HUDEP-2 (cell line): ENCODE measurements at regions not wholly inside any gene's neighbourhood (a gene's known extent, or its start where the extent isn't known, plus 50 kb on each side); places are given as distances from the start of the nearest gene placed in this dataset.

Experiments
- DNase-seq, 76 experiments: peaks; one replicate each; lab custom pipeline; 2025; ENCODE audit not compliant: unreplicated experiment in 76 of 76; lab: John Stamatoyannopoulos, UW

DNA sequence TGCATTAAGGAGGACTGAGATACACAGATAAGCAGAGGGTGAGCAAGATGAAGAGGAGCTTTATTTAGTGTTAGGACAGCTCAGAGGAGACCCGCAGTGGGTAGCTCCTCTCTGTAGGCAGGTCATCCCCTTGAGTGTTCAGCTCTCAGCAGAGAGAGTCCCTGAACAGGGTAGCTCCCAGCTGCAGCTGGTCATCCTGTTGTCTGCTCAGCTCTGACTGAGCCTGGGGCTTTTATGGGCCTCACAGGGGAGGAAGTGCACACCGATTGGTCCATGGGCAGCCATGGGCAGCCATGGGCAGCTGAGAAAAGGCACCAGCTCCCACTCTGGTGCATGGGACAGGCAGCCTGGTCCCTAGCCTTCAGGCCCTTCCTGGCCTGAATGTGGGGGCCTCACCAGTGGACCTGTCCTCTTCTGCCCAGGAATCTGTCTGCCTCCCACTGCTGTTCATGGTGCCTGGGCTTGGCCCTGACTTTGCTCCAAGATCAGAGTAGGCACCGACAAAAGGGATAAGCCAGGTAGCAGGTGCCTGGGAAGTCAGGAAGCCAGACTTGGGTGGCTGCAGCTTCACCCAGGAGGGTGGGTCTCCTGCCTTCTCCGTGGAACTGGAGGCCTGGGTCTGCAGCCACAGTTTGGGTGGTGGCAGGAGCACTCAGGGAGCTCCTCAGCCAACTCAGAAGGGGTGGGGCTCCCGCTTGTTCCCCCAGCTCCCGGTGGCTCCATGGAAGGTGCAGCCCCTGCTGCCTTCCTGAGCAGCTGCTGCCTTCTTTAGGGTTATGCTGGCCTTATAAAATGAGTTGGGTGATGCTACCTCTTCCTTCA, 54.7 kb downstream of the MYEOV start:
- no peak for DNase-seq

- DNase-seq = no peak
Measured at GRCh38 chr11:69350040-69350439, 56.1 kb downstream of the MYEOV start.

- DNase-seq = no peak
Measured at GRCh38 chr11:69350596-69350995, 56.6 kb downstream of the MYEOV start.

DNA sequence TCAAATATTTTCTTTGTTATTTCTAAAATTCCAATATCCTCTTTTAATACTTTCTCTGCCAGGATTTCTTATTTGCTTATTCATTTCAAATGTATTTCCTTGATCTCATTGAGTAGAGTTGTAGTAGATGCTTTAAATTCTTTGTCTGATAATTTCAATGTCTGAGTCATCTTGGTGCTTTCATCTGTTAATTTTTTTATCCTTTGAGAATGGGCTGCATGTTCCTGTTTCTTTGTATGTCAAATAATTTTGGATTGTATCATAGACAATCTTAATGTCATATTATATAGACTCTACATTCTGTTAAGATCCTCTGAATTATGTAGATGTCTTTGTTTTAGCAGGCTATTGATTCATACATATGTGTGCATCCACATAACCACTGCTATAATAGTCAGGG, 57.5 kb downstream of the MYEOV start:
- DNase-seq = no peak

GRCh38 chr11:69352166-69352565, 58.2 kb downstream of the MYEOV start:
- no peak for DNase-seq

GRCh38 chr11:69352715-69353319, 58.9 kb downstream of the MYEOV start:
- DNase-seq = peak in 9 of 76 experiments; percentile 12 to 36 (median 21)

GRCh38 chr11:69353696-69354544, 60.0 kb downstream of the MYEOV start:
- DNase-seq = no peak

GRCh38 chr11:69354545-69354897, 60.6 kb downstream of the MYEOV start:
- DNase-seq = no peak

DNA sequence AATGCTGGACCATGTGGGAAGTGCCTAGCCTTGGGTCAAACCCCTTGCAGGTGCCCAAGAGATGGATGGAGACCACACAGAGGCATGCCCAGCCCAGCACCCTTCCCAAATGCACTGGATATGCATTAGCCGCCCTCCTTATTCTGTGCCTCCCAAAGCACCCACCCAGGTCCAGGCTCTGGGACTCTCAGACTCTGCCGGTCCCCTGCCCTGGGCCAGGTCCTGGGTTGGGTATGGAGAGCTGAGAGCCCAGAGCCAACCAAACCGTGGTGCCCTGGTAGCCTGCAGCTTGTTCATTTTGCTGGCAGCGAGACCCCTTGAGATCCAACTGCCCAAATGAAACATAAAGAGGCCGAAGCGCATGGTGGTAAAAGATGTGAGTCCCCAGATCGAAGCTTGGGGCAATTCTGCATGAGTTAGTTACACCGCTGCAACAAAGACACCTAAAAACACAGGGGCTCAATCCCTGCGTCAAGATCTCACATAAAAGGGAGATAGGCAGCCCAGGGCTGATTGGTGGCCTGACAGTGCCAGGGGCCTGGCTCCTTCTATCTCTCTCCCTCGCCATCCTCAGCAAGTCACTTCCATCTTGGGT, 61.5 kb downstream of the MYEOV start:
- no peak for DNase-seq

- DNase-seq = no peak
Measured at GRCh38 chr11:69355959-69356702, 62.2 kb downstream of the MYEOV start.

- no peak for DNase-seq
Measured at GRCh38 chr11:69356703-69357457, 62.9 kb downstream of the MYEOV start.

GRCh38 chr11:69357458-69358397, 63.8 kb downstream of the MYEOV start:
- no peak for DNase-seq

DNA sequence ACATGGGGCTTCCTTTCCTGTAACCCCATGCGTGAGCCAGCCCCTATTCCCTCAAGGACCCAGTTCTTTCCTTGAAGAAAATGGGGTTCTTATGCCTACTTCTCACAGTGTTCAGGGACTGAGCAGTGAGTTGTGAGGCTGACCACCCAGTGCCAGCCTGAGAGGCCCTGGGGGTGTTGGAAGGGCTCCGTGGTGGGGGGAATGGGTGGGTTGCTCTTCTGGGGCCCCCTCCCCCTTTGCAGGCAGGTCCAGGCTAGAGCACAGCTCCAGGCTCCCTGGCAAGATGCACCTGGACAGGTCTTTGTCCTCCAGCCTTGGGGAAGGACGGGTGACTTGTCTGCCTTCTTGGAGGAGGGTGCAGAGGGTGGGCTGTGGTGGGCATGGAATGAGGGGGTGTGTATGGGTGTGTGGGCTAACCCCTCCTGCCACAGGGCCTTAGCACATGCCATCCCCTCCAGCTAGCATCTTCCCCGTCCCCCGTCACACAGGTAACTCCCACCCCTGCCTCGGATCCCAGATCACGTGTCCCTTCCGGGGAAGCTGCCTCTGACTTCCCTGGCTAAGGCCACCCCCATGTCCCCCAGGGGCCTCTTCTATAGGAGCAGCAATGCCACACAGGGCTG, 64.6 kb downstream of the MYEOV start:
- DNase-seq = no peak

- no peak for DNase-seq
Measured at GRCh38 chr11:69359735-69360480, 66.0 kb downstream of the MYEOV start.

GRCh38 chr11:69360606-69361005, 66.7 kb downstream of the MYEOV start:
- DNase-seq = no peak

- no peak for DNase-seq
Measured at GRCh38 chr11:69361048-69361447, 67.1 kb downstream of the MYEOV start.

GRCh38 chr11:69361466-69361865, 67.5 kb downstream of the MYEOV start:
- DNase-seq = no peak

- DNase-seq = no peak
Measured at GRCh38 chr11:69362315-69362714, 68.4 kb downstream of the MYEOV start.
